ENCODE measurements at regions not wholly inside any gene's neighbourhood (a gene's known extent, or its start where the extent isn't known, plus 50 kb on each side); places are given as distances from the start of the nearest gene placed in this dataset.

DNA sequence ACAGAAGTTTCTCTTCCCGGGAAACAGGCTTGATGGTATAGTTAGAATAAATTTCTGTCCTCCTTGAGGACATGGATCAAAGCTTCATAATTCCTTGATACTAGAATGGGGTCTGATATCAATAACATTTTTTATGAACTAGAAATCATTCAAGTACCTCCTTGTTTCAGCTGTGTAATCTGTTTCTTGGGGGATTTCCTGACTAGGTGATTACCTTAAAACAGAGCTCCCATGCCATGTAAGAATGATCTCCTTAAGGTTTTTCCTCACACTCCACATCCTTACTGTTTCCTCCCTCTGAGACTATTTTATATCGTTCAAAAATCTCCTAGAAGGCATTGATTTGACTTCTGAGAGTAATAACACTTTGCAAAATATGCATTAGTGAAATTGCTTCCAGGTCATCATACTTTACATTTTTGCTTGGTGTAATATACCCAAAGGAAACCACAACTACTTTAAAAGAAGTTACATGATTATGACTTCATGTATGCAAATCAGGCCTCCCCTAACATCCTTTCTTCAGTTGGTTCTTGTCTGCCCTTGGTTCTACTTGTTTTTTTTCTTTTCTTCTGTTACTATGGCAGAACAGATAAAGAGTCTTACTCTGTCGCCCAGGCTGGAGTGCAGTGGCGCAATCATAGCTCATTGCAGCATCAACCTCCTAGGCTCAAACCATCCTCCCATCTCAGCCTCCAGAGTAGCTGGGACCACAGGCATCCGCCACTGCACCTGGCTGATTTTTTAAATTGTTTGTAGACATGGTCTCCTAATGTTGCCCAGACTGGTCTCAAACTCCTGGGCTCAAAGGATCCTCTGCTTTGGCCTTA lies 388.8 kb downstream of the ZFHX3 start:
- H4K20me1 ChIP-seq (ENCODE audit: insufficient read depth, low read length): no peaks in the 10 kb centered on the region
- H3K27me3 ChIP-seq (ENCODE audit: insufficient read depth, low read length): no peaks in the 10 kb centered on the region
- H3K9me2 ChIP-seq (ENCODE audit: low read depth, low read length): no peaks in the 10 kb centered on the region
- no peaks in the 10 kb centered on the region for H3F3A ChIP-seq (ENCODE audit: insufficient read depth, low read length)
- no peaks in the 10 kb centered on the region for H3K36me3 ChIP-seq (ENCODE audit: insufficient read depth, low read length)
- H3K9me3 ChIP-seq (ENCODE audit: low read length): peaks cover 6% of the 10 kb centered on the region; the same call in 1 of the 2 replicates
- H3K79me2 ChIP-seq (ENCODE audit: insufficient read depth, low read length): peaks cover 40% of the 10 kb centered on the region
- no peak overlapping the region for H3K4me2 ChIP-seq (ENCODE audit: low read length)
- H3K27ac ChIP-seq (ENCODE audit: low read depth, low read length, poor library complexity, severe bottlenecking): no peak overlapping the region
- peaks cover 6% of the 10 kb centered on the region for H3K4me1 ChIP-seq (ENCODE audit: insufficient read depth, low read length, severe bottlenecking)
- no peak overlapping the region for H3K9ac ChIP-seq (ENCODE audit: low read length)
- H3K4me3 ChIP-seq (ENCODE audit: low read depth, low read length, poor library complexity, severe bottlenecking): no peak overlapping the region
- H2AFZ ChIP-seq (ENCODE audit: low read length): no peak overlapping the region
- TF ChIP-seq EZH2 (IDR thresholded peaks at IDR 0.05; ENCODE audit: borderline replicate concordance, low read length): no peak
- TF ChIP-seq CTCF (IDR thresholded peaks at IDR 0.05; ENCODE audit: low read length): no peak

- TF ChIP-seq CTCF (IDR thresholded peaks at IDR 0.05; ENCODE audit: low read length): no peak
- no peak for TF ChIP-seq EZH2 (IDR thresholded peaks at IDR 0.05; ENCODE audit: borderline replicate concordance, low read length)
- Histone ChIP-seq H3K4me2 (ENCODE audit: low read length) (no peak overlapping the region), H3K79me2 (ENCODE audit: insufficient read depth, low read length) (peaks cover 33% of the 10 kb centered on the region), H3K9me2 (ENCODE audit: low read depth, low read length) (no peaks in the 10 kb centered on the region), H3K4me1 (ENCODE audit: insufficient read depth, low read length, severe bottlenecking) (no peaks in the 10 kb centered on the region), H3K36me3 (ENCODE audit: insufficient read depth, low read length) (no peaks in the 10 kb centered on the region), H2AFZ (ENCODE audit: low read length) (no peak overlapping the region), H3K4me3 (ENCODE audit: low read depth, low read length, poor library complexity, severe bottlenecking) (no peak overlapping the region), H3K27ac (ENCODE audit: low read depth, low read length, poor library complexity, severe bottlenecking) (no peak overlapping the region), H3K9me3 (ENCODE audit: low read length) (peaks cover 9% of the 10 kb centered on the region; the same call in 1 of the 2 replicates), H3K27me3 (ENCODE audit: insufficient read depth, low read length) (no peaks in the 10 kb centered on the region), H3F3A (ENCODE audit: insufficient read depth, low read length) (no peaks in the 10 kb centered on the region), H4K20me1 (ENCODE audit: insufficient read depth, low read length) (no peaks in the 10 kb centered on the region), H3K9ac (ENCODE audit: low read length) (no peak overlapping the region)
These were observed 390.1 kb downstream of the ZFHX3 start for GRCh38 chr16:72657791-72658190.

DNA sequence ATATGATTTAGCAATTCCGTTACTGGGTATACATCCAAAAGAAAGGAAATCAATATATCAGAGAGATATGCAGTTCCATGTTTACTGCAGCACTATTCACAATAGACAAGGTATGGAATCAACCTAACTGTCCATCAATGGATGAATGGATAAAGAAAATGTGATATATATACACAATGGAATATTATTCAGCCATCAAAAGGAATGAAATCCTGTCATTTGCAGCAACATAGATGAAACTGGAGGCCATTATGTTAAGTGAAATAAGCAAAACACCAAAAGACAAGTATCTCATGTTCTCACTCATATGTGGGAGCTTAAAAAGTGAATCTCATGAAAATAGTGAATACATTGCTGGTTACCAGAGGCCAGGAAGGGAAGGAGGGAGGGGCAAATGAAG lies 390.8 kb downstream of the ZFHX3 start:
- Histone ChIP-seq H3K9me2 (ENCODE audit: low read depth, low read length) (no peaks in the 10 kb centered on the region), H3K4me3 (ENCODE audit: low read depth, low read length, poor library complexity, severe bottlenecking) (no peak overlapping the region), H3K9me3 (ENCODE audit: low read length) (peaks cover 13% of the 10 kb centered on the region), H3K4me1 (ENCODE audit: insufficient read depth, low read length, severe bottlenecking) (no peaks in the 10 kb centered on the region), H3K79me2 (ENCODE audit: insufficient read depth, low read length) (peaks cover 29% of the 10 kb centered on the region), H3K27ac (ENCODE audit: low read depth, low read length, poor library complexity, severe bottlenecking) (no peak overlapping the region), H3K27me3 (ENCODE audit: insufficient read depth, low read length) (no peaks in the 10 kb centered on the region), H4K20me1 (ENCODE audit: insufficient read depth, low read length) (no peaks in the 10 kb centered on the region), H3K4me2 (ENCODE audit: low read length) (no peak overlapping the region), H3K9ac (ENCODE audit: low read length) (no peak overlapping the region), H3F3A (ENCODE audit: insufficient read depth, low read length) (no peaks in the 10 kb centered on the region), H2AFZ (ENCODE audit: low read length) (no peak overlapping the region), H3K36me3 (ENCODE audit: insufficient read depth, low read length) (no peaks in the 10 kb centered on the region)
- no peak for TF ChIP-seq CTCF (IDR thresholded peaks at IDR 0.05; ENCODE audit: low read length)
- TF ChIP-seq EZH2 (IDR thresholded peaks at IDR 0.05; ENCODE audit: borderline replicate concordance, low read length): no peak

Measured in OCI-LY1 (cell line).